ENCODE measurements at regions not wholly inside any gene's neighbourhood (a gene's known extent, or its start where the extent isn't known, plus 50 kb on each side); places are given as distances from the start of the nearest gene placed in this dataset.

DNA sequence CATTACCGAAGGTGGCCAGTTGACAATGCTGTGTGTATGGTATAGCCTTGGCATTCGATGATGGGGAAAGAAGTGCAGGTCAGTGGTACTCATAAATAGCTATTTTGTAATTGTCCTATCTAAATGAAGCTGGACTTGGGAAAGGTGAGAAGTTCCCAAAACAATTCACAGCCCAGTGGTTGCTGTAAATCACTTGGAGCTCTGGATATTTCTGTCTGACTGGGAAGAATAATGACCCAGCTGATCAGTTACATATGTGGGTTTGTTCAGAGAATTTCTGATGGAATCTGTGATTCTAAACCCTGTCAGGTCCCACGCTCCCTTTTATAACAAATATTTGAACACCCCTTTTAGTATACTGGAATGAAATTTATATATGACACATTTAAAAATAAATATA, 133.9 kb upstream of the PFN2 start:
- POLR2A ChIA-PET = no interaction called here
- no peak for FAIRE-seq
- CTCF ChIA-PET = no interaction called here
- ATAC-seq = no peak
- Histone ChIP-seq H3K4me2 (no peak overlapping the region), H3K9me3 (peaks cover 10% of the 10 kb centered on the region; the same call in 2 of the 3 replicates), H3K27ac (no peak overlapping the region), H3K4me3 (no peak overlapping the region), H3K4me1 (peaks cover 20% of the 10 kb centered on the region)
- no peak for TF ChIP-seq HOXA7 (CRISPR knock-in tag; IDR thresholded peaks at IDR 0.05)
- TF ChIP-seq ESRRA (IDR thresholded peaks at IDR 0.05; ENCODE audit: borderline replicate concordance, low read length) = no peak
- TF ChIP-seq EHMT2 (IDR thresholded peaks at IDR 0.05; ENCODE audit: low read depth) = no peak
- no peak for TF ChIP-seq HDAC2 (IDR thresholded peaks at IDR 0.05)
- TF ChIP-seq, protein P1, sequence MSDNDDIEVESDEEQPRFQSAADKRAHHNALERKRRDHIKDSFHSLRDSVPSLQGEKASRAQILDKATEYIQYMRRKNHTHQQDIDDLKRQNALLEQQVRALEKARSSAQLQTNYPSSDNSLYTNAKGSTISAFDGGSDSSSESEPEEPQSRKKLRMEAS (IDR thresholded peaks at IDR 0.05) = no peak
- TF ChIP-seq HEYL (CRISPR knock-in tag; IDR thresholded peaks at IDR 0.05) = no peak
- TF ChIP-seq NFE2L2 (conservative IDR thresholded peaks at IDR 0.05; ENCODE audit: low read length) = no peak
- no peak for TF ChIP-seq SMC3 (IDR thresholded peaks at IDR 0.05)
- no peak for TF ChIP-seq MAFK (IDR thresholded peaks at IDR 0.05; ENCODE audit: partially characterized antibody)
- TF ChIP-seq KDM1A (IDR thresholded peaks at IDR 0.05; ENCODE audit: low read depth) = no peak
- no peak for TF ChIP-seq RFX5 (IDR thresholded peaks at IDR 0.05)
- TF ChIP-seq, protein P2, sequence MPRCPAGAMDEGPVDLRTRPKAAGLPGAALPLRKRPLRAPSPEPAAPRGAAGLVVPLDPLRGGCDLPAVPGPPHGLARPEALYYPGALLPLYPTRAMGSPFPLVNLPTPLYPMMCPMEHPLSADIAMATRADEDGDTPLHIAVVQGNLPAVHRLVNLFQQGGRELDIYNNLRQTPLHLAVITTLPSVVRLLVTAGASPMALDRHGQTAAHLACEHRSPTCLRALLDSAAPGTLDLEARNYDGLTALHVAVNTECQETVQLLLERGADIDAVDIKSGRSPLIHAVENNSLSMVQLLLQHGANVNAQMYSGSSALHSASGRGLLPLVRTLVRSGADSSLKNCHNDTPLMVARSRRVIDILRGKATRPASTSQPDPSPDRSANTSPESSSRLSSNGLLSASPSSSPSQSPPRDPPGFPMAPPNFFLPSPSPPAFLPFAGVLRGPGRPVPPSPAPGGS (IDR thresholded peaks at IDR 0.05) = no peak
- DNase-seq (ENCODE audit: low read depth in 1 of 2, low spot score in 1 of 2) = no peak
- 88% methylated on average over 3 of the region's 3 CpGs for WGBS (ENCODE audit: missing lambda C conversion rate)

DNA sequence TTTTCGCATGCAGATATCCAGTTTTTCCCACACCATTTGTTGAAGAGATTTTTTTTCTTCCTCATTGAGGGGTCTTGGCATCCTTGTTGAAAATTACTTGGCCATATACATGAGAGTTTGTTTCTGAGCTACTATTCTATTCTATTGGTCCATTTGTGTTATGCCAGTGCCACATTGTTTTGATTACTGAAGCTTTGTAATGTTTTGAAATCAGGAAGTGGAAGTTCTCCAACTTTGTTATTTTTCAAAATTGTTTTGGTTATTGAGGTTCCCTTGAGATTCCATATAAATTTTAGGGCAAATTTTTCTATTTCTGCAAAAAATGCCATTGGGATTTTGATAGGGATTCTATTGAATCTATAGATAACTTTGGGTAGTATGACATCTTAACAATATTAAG, 130.3 kb upstream of the PFN2 start:
- DNase-seq (ENCODE audit: low read depth in 1 of 2, low spot score in 1 of 2) (no peak), ATAC-seq (no peak), FAIRE-seq (no peak)
- POLR2A ChIA-PET = no interaction called here
- Histone ChIP-seq H3K9me3 (peaks cover 10% of the 10 kb centered on the region; the same call in 2 of the 3 replicates), H3K4me1 (peaks cover 1% of the 10 kb centered on the region; the same call in 2 of the 3 replicates), H3K27ac (no peak overlapping the region), H3K4me2 (no peak overlapping the region), H3K4me3 (no peak overlapping the region)
- CTCF ChIA-PET = no interaction called here
- no peak for TF ChIP-seq CBX2 (IDR thresholded peaks at IDR 0.05; ENCODE audit: borderline replicate concordance, low read depth)
- no peak for TF ChIP-seq ZFP36 (IDR thresholded peaks at IDR 0.05; ENCODE audit: borderline replicate concordance, partially characterized antibody)
- no peak for TF ChIP-seq POLR2AphosphoS2 (conservative IDR thresholded peaks at IDR 0.05; ENCODE audit: low read length)
- TF ChIP-seq SREBF2 (IDR thresholded peaks at IDR 0.05) = no peak
- TF ChIP-seq FOSB (CRISPR knock-in tag; IDR thresholded peaks at IDR 0.05) = no peak
- TF ChIP-seq CBX8 (IDR thresholded peaks at IDR 0.05) = no peak
- TF ChIP-seq ZNF302 (CRISPR knock-in tag; IDR thresholded peaks at IDR 0.05) = no peak
- TF ChIP-seq HOXA7 (CRISPR knock-in tag; IDR thresholded peaks at IDR 0.05) = no peak
- TF ChIP-seq HDAC2 (IDR thresholded peaks at IDR 0.05) = no peak
- no peak for TF ChIP-seq MYC (IDR thresholded peaks at IDR 0.05; ENCODE audit: borderline replicate concordance, low read length)
- no peak for TF ChIP-seq ESRRA (IDR thresholded peaks at IDR 0.05; ENCODE audit: borderline replicate concordance, low read length)
- TF ChIP-seq CHD2 (IDR thresholded peaks at IDR 0.05; ENCODE audit: low read length, partially characterized antibody) = no peak
- TF ChIP-seq TFCP2L1 (CRISPR knock-in tag; IDR thresholded peaks at IDR 0.05) = no peak
- TF ChIP-seq MAFK (IDR thresholded peaks at IDR 0.05; ENCODE audit: partially characterized antibody) = no peak
- no peak for TF ChIP-seq KDM1A (IDR thresholded peaks at IDR 0.05; ENCODE audit: low read depth)
- TF ChIP-seq, protein P3, sequence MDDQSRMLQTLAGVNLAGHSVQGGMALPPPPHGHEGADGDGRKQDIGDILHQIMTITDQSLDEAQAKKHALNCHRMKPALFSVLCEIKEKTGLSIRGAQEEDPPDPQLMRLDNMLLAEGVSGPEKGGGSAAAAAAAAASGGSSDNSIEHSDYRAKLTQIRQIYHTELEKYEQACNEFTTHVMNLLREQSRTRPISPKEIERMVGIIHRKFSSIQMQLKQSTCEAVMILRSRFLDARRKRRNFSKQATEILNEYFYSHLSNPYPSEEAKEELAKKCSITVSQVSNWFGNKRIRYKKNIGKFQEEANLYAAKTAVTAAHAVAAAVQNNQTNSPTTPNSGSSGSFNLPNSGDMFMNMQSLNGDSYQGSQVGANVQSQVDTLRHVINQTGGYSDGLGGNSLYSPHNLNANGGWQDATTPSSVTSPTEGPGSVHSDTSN (IDR thresholded peaks at IDR 0.05) = no peak
- TF ChIP-seq EP300 (IDR thresholded peaks at IDR 0.05) = no peak
- TF ChIP-seq, protein P4, sequence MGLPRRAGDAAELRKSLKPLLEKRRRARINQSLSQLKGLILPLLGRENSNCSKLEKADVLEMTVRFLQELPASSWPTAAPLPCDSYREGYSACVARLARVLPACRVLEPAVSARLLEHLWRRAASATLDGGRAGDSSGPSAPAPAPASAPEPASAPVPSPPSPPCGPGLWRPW (IDR thresholded peaks at IDR 0.05) = no peak
- TF ChIP-seq ZSCAN20 (CRISPR knock-in tag; IDR thresholded peaks at IDR 0.05) = no peak
- WGBS (ENCODE audit: missing lambda C conversion rate) = 91% methylated on average over 1 of the region's 1 CpG

Data from A549 (cell line).